SJCRH30 (cell line): ENCODE measurements at regions not wholly inside any gene's neighbourhood (a gene's known extent, or its start where the extent isn't known, plus 50 kb on each side); places are given as distances from the start of the nearest gene placed in this dataset.

Experiments used
- DNase-seq, 2 experiments: peaks; one replicate each; pipeline ENCODE4 v3.0.0-alpha.2; 2015 to 2020
- H3K27ac ChIP-seq: fragments of 250-450 bp; sonication (Bioruptor Pico); 2 replicates; pipeline ENCODE4 v1.5.1; 2020; ENCODE audit warnings: mild to moderate bottlenecking, moderate library complexity
- H3K27me3 ChIP-seq: fragments of 250-450 bp; sonication (Bioruptor Pico); 2 replicates; pipeline ENCODE4 v1.5.1; 2020; ENCODE audit warnings: mild to moderate bottlenecking, moderate library complexity
- H3K36me3 ChIP-seq: fragments of 250-450 bp; sonication (Bioruptor Pico); 2 replicates; pipeline ENCODE4 v1.5.1; 2020; ENCODE audit warnings: mild to moderate bottlenecking, moderate library complexity
- H3K4me1 ChIP-seq: fragments of 250-450 bp; sonication (Bioruptor Pico); 2 replicates; pipeline ENCODE4 v1.5.1; 2020; ENCODE audit warnings: mild to moderate bottlenecking, moderate library complexity
- H3K4me3 ChIP-seq: fragments of 250-450 bp; sonication (Bioruptor Pico); 2 replicates; pipeline ENCODE4 v1.5.1; 2020; ENCODE audit warnings: mild to moderate bottlenecking, moderate library complexity
- H3K9me3 ChIP-seq: fragments of 250-450 bp; sonication (Bioruptor Pico); replicated peaks from 2 replicates; pipeline ENCODE4 v1.5.1; 2020; ENCODE audit warnings: mild to moderate bottlenecking, moderate library complexity

DNA sequence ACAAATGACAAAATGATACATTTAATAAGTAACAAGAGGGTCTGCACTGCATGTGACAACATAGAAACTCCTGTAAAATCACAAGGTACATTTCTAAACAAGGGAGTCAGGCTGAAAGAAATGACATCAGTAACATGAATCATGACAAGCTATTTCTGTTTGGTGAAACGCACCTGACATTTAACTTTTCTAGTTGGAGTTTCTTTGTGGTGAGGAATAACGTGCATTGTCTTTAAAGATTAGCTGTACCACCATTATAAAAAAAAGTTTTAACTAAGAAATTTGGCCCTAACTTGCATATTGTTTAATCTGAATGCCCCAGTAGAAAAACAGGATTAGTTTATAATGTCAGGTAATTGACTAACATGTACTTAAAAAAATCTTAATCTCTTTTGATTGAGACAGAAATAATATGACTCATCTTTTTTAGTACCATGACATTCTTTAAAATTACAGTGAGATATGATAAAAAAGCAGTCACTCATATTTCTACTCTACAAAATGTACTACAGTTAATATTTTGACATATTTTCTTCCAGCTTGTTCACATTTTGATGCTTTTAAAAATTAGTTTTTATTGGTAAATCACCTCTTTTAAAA lies 418.2 kb downstream of the KLF12 start:
- Histone ChIP-seq H3K27ac (no peak overlapping the region), H3K4me3 (no peak overlapping the region), H3K36me3 (no peaks in the 10 kb centered on the region), H3K27me3 (no peaks in the 10 kb centered on the region), H3K9me3 (no peaks in the 10 kb centered on the region), H3K4me1 (peaks cover 18% of the 10 kb centered on the region)
- DNase-seq = no peak

DNA sequence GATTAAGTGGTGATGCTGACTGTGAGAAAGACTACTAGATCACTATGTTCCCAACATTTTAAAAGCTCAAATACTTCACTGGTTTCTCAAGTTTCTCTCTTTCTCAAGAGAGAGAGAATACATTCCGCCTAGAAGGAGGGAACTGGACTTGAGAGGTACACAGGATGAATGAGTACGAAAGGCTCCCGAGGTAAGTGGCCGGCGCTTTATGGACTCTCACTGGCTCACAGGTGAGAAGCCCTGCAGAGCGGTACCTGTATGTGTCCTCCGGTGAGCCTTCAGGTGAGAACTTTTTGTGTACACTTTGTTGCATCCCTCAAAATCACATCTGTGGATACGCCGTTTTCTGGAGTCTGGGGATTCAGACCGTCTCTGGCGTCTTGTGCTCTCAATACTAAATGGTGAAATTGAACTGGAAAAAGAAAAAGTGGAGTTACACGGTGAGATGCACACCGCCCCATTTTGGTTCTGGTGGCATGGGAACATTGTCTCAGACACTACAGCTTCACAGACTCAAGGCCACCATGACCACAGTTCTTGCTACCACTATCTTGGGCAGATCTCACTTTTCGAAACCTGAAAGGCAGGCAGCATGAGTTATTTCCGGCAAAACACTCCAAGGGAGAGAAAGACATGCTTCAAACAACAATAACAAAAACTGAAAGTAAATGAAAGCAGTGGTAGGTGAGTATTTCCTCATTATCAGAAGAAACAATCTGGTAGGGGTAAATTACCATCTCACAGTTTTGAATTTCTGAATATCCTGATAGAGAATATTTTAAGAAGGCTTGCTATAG lies 418.9 kb downstream of the KLF12 start:
- peaks cover 18% of the 10 kb centered on the region for H3K4me1 ChIP-seq
- DNase-seq = no peak
- no peaks in the 10 kb centered on the region for H3K9me3 ChIP-seq
- no peaks in the 10 kb centered on the region for H3K27me3 ChIP-seq
- no peak overlapping the region for H3K27ac ChIP-seq
- no peaks in the 10 kb centered on the region for H3K36me3 ChIP-seq
- H3K4me3 ChIP-seq = no peak overlapping the region

DNA sequence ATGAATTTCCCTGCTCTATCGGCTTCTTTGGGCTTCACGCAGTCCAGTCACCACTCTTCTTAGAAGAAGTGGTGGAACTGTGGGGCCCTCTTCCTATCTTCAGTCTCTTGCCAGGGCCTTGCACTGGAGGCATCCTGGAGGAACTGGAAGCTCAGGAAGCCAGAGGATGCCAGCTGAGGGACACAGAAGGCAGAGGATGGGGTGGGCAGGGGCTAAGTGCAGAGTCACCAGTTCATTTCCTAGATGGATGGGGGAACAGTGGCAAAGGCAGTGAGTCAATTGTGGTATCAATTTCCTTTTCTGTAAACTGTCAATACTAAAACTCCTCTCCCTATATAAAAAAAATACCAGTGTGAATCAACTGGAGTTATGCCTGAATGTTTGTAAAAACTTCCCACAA lies 419.7 kb downstream of the KLF12 start:
- no peaks in the 10 kb centered on the region for H3K27me3 ChIP-seq
- no peak overlapping the region for H3K27ac ChIP-seq
- H3K4me1 ChIP-seq = peaks cover 18% of the 10 kb centered on the region
- H3K4me3 ChIP-seq = no peak overlapping the region
- no peak for DNase-seq
- no peaks in the 10 kb centered on the region for H3K9me3 ChIP-seq
- no peaks in the 10 kb centered on the region for H3K36me3 ChIP-seq

DNA sequence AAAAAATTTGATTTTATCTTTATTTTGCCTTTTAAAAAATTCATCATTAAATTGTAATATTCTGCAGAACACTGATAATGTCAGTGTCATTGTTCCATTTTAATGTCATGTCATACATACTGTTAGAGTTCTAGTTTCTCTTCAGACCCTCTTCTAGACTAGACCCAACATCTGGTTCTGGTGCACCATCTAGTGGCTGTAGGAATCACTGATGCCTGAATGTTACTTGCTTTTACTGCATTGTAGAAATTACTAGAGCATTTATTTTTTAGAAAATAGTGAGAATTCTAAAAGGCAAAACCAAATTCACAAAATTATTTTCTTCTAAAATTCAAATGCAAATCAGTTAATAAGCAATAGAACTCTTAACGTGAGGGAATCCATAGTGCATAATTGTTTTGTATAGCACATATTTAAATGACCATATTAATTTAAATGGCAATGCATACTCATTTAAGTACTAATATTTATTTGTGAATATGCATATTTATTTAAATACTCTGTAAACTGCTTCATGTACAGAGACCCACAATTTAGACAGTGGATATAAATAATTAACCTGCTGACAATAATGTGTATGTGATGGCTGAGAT lies 425.7 kb downstream of the KLF12 start:
- peak; percentile 52 to 77 for DNase-seq
- H3K9me3 ChIP-seq = no peaks in the 10 kb centered on the region
- H3K4me3 ChIP-seq = no peak overlapping the region
- no peaks in the 10 kb centered on the region for H3K36me3 ChIP-seq
- no peak overlapping the region for H3K27ac ChIP-seq
- H3K27me3 ChIP-seq = no peaks in the 10 kb centered on the region
- no peaks in the 10 kb centered on the region for H3K4me1 ChIP-seq

DNA sequence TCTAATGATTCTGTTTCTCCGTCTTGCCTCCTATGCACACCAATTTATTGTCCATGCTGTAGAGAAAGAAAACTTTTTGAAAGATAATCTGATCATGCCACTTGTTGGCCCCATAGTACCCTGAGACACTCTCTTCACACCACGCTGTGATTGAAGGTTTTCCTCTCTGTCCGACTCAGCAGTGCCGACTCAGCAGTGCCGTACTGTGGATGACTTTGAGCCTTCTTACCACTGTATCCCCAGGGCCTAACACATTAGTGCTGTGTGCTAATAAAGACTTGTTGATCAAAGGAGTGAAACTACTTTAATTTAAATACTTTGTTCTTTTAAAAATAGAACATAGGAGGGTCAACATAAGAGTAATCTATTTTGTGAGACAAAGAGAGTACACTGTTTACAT lies 429.6 kb downstream of the KLF12 start:
- Histone ChIP-seq H3K27me3 (no peaks in the 10 kb centered on the region), H3K9me3 (no peaks in the 10 kb centered on the region), H3K36me3 (no peaks in the 10 kb centered on the region), H3K4me3 (no peak overlapping the region), H3K4me1 (no peaks in the 10 kb centered on the region), H3K27ac (no peak overlapping the region)
- no peak for DNase-seq

DNA sequence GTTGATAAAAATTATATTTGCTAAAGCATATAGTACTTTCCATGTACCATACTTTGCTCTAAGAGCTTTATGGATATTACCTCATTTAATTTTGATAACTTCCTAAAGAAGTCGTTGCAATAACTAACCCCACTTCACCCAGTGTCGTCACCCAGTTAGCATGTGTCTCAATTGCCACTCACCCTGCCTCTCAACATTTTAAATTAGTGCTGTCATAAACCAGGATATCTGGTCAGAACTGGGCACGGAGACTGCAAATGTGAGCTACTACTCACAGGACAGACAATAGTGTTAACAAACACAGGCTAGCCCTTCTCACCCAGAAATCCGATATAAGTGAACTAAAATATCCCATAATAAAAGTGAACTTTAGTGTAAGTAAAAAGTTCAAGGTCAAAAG lies 430.6 kb downstream of the KLF12 start:
- Histone ChIP-seq H3K36me3 (no peaks in the 10 kb centered on the region), H3K4me3 (no peak overlapping the region), H3K4me1 (no peaks in the 10 kb centered on the region), H3K9me3 (no peaks in the 10 kb centered on the region), H3K27ac (no peak overlapping the region), H3K27me3 (no peaks in the 10 kb centered on the region)
- no peak for DNase-seq

DNA sequence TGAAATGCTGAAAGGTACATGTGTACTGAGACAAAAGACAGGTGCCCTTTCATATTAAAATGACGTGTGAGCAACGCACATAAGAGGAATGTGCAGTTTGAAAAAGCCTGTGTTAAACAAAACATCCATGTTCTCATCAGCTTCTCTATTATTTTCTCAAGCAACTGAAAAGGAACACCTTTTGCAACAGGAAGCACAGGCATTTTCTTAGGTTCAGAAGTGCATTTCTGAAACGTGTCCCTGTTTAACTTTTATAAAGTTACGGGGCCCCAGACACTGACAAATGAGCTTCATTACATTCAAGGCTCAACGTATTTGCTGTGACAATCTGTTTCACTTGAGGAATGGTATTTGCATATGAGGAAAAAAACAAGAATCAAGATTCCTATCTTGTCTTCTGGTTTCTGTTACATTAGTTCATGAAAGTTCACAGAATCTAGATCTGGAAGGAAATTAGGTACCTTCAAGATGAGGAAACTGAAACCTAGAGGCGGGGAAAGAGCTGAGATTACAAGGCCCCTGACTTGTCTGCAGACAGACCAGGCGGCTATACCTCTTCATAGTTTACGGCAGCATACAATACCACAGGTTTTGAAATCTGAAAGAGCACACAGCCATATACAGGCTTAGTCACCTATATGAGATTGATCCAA lies 431.7 kb downstream of the KLF12 start:
- Histone ChIP-seq H3K4me1 (no peaks in the 10 kb centered on the region), H3K4me3 (no peak overlapping the region), H3K9me3 (no peaks in the 10 kb centered on the region), H3K27me3 (no peaks in the 10 kb centered on the region), H3K36me3 (no peaks in the 10 kb centered on the region), H3K27ac (no peak overlapping the region)
- DNase-seq = no peak

DNA sequence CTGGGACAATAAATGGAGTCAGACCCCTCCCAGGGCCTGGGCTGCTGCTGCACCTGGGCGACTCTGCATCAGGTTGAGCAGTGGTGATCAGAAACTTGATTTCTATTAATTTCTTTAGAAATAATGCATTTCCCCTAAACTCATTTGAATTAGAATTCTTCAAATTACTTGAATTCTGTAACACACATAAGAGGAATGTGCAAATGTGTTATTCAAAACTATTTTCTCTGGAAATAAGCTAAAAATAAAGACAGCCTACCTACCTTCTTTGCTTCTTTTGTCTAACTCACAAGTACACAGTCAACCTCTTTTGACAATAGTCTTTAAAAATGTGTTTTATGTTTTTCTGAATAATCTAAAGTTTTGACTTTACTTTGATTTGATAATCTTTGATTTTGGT lies 433.0 kb downstream of the KLF12 start:
- H3K9me3 ChIP-seq = no peaks in the 10 kb centered on the region
- H3K36me3 ChIP-seq = no peaks in the 10 kb centered on the region
- H3K27me3 ChIP-seq = no peaks in the 10 kb centered on the region
- no peak overlapping the region for H3K4me3 ChIP-seq
- no peak overlapping the region for H3K27ac ChIP-seq
- no peaks in the 10 kb centered on the region for H3K4me1 ChIP-seq
- no peak for DNase-seq

DNA sequence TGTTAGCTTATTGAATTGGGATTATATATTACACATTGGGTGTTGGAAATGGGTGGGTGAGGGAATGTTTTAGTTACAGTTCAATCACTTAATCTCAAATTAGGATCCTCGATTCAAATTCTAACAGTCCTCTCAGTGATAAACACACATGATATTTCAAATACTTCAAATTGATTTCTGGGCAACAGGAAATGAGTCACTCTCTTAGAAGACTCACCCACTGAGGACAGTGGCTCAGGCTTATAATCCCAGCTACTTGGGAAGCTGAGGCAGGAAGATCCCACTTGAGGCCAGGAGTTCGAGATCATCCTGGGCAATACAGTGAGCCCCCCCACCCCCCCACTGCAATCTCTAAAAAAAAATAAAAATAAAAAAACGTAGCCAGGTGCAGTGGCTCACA lies 435.3 kb downstream of the KLF12 start:
- H3K36me3 ChIP-seq = no peaks in the 10 kb centered on the region
- DNase-seq = no peak
- H3K4me1 ChIP-seq = no peaks in the 10 kb centered on the region
- no peaks in the 10 kb centered on the region for H3K9me3 ChIP-seq
- no peak overlapping the region for H3K4me3 ChIP-seq
- no peak overlapping the region for H3K27ac ChIP-seq
- no peaks in the 10 kb centered on the region for H3K27me3 ChIP-seq

DNA sequence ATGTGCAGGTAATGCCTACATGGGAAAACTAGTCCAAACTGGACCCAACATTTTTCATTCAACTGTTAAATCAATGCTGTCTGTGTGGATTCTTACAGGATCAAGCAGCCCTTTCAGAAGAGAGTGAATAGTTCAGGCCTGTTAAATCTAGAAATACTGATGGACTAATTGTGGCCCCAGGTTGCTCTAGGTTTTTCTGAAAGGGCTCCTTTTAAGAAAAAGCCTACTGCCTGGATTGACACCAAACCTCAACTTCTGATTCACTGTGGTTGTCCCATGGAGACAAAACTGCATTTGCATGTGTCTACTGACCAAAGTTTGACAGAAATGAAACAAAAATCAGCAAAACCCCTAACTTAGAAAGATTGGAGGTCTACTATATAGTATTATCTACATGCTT lies 437.0 kb downstream of the KLF12 start:
- no peaks in the 10 kb centered on the region for H3K27me3 ChIP-seq
- no peaks in the 10 kb centered on the region for H3K9me3 ChIP-seq
- H3K27ac ChIP-seq = no peak overlapping the region
- H3K4me3 ChIP-seq = no peak overlapping the region
- H3K36me3 ChIP-seq = no peaks in the 10 kb centered on the region
- no peak for DNase-seq
- no peaks in the 10 kb centered on the region for H3K4me1 ChIP-seq

DNA sequence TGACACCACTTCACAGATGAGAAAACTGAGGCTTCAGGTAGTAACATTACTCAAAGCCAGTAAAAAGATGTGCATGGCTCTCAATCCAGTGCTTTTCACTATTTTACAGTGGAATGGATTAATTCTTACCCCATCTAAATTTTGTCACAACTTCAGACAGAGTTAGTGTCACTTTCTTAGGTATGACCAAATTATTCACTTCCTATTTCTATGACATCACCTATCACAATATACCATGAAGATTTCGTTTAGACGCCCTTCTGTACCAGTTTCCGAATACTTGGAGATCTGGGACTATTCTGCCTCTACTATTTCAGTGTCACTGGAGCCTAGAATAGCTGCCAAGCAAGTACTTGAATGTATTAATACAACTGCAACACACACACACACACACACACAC lies 437.5 kb downstream of the KLF12 start:
- Histone ChIP-seq H3K4me1 (no peaks in the 10 kb centered on the region), H3K27me3 (no peaks in the 10 kb centered on the region), H3K36me3 (no peaks in the 10 kb centered on the region), H3K27ac (no peak overlapping the region), H3K4me3 (no peak overlapping the region), H3K9me3 (no peaks in the 10 kb centered on the region)
- no peak for DNase-seq

DNA sequence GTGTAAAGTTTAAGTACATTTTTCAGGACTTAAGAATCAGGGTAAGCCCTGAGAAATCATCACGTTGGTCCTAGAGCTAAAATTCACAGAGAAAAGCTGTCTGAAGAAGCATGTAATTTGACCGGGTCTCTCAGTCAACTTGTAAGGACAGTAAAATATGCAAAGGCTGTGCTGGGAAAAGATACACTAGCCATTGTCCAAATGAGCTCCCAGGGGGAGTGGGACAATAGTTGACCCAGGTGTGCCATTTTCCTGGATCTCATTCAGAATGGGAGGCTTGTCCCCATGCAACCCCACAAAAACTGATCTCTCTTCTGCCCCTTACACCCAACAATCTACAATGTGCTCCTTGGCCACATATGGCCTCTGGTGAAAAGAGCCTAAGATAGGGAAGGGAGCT lies 437.9 kb downstream of the KLF12 start:
- Histone ChIP-seq H3K27ac (no peak overlapping the region), H3K9me3 (no peaks in the 10 kb centered on the region), H3K27me3 (no peaks in the 10 kb centered on the region; the same call in 1 of the 2 replicates), H3K36me3 (no peaks in the 10 kb centered on the region), H3K4me1 (no peaks in the 10 kb centered on the region), H3K4me3 (no peak overlapping the region)
- no peak for DNase-seq

DNA sequence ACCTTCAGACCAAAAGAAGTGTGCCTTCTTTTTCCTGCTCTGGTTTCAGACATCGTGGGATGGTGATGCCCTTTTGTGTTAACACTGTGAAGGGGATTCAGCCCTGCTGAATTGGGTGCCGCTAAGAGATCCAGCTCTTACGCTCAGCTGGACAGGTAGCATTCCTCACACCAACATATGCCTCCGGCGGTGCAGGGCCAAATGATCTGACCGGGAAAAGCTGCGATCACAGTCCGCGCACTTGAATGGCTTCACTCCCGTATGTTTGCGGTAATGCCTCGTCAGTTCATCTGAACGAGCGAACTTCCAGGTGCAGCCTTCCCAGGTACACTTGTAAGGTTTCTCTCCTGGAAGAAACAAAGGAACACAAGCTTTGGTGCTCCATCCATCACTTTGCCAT lies 438.9 kb downstream of the KLF12 start:
- H3K27me3 ChIP-seq = peaks cover 3% of the 10 kb centered on the region; the same call in 1 of the 2 replicates
- no peak overlapping the region for H3K4me3 ChIP-seq
- no peak overlapping the region for H3K27ac ChIP-seq
- no peaks in the 10 kb centered on the region for H3K36me3 ChIP-seq
- H3K9me3 ChIP-seq = no peaks in the 10 kb centered on the region
- H3K4me1 ChIP-seq = no peaks in the 10 kb centered on the region
- DNase-seq = no peak

DNA sequence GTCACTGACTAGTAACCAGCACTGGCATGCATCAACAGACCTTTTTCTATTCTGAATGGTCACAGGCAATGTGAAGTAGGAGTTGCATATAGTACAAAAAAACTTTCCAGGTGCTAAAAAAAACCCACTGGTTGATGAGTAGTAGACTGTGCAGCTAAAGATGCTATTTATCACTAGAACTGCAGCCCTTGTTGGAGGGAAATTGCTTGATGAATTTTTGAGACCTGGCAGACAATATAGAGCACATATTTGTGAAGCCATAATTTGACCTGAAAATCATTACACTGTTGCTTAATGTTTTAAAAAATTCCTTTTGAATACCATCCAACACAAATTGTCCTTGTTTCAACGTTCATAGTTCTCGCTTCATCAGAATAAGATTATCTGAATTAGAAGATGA lies 441.0 kb downstream of the KLF12 start:
- no peak for DNase-seq
- no peak overlapping the region for H3K27ac ChIP-seq

DNA sequence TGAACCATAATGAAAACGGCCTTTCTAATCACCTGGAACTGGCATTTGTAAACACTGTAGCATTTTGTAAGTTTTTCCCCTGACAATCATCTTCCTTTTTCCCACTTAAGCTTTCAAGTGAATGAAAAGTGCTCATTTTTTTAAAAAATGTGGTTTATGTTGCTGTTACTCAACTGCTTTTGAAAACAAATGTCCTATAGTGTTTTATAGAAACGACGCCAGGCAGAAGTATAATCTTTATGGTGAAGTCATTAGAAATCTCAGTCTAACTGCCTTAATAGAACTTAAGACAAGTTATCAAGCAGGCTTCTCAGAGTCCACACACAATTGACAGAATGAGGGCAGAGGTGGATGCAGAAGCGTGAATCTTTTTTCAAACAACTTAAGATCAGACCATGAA lies 442.3 kb downstream of the KLF12 start:
- Histone ChIP-seq H3K4me1 (no peaks in the 10 kb centered on the region), H3K36me3 (no peaks in the 10 kb centered on the region), H3K27me3 (peaks cover 3% of the 10 kb centered on the region; the same call in 1 of the 2 replicates), H3K4me3 (no peak overlapping the region), H3K27ac (no peak overlapping the region), H3K9me3 (no peaks in the 10 kb centered on the region)
- DNase-seq = no peak

More for the DNA sequence above, 441.0 kb downstream of the KLF12 start:
- no peaks in the 10 kb centered on the region for H3K9me3 ChIP-seq
- no peaks in the 10 kb centered on the region for H3K4me1 ChIP-seq
- peaks cover 3% of the 10 kb centered on the region; the same call in 1 of the 2 replicates for H3K27me3 ChIP-seq
- H3K36me3 ChIP-seq = no peaks in the 10 kb centered on the region
- H3K4me3 ChIP-seq = no peak overlapping the region
